Mesothelial cell of epicardium (in vitro differentiated cells): ENCODE measurements at regions not wholly inside any gene's neighbourhood (a gene's known extent, or its start where the extent isn't known, plus 50 kb on each side); places are given as distances from the start of the nearest gene placed in this dataset.
"Not testable (repeated sequence)": the region's sequence is repeated elsewhere in the genome, so short reads cannot be mapped to it uniquely, and the experiment has no call there.

Experiments
- DNase-seq, 2 experiments: peaks; one replicate each; pipeline ENCODE4 v3.0.0; 2021; ENCODE audit warnings: low spot score in 2 of 2; ENCODE audit not compliant: unreplicated experiment in 2 of 2
- H3K27ac Mint-ChIP-seq: 2 replicates; pipeline ENCODE4 v1.8.0; 2021; ENCODE audit warnings: mixed read lengths
- H3K27me3 Mint-ChIP-seq: 2 replicates; pipeline ENCODE4 v1.8.0; 2021; ENCODE audit warnings: low read depth, mixed read lengths
- H3K36me3 Mint-ChIP-seq: 2 replicates; pipeline ENCODE4 v1.8.0; 2021; ENCODE audit warnings: mixed read lengths
- H3K4me1 Mint-ChIP-seq: 2 replicates; pipeline ENCODE4 v1.8.0; 2021; ENCODE audit warnings: mixed read lengths
- H3K4me3 Mint-ChIP-seq: 2 replicates; pipeline ENCODE4 v1.8.0; 2021; ENCODE audit warnings: mild to moderate bottlenecking, moderate library complexity, mixed read lengths
- H3K9me3 Mint-ChIP-seq: 2 replicates; pipeline ENCODE4 v1.8.0; 2021; ENCODE audit warnings: mixed read lengths
- CTCF ChIP-seq: fragments of 200-600 bp; sonication (generic); IDR thresholded peaks from one replicate; pipeline ENCODE4 v1.5.0; 2021; ENCODE audit warnings: antibody characterized with exemption; ENCODE audit not compliant: unreplicated experiment

GRCh38 chr5:167381457-167381856 is 910.0 kb upstream of the WWC1 start:
- no peak for DNase-seq
- Mint-ChIP-seq H3K36me3 (no peaks in the 10 kb centered on the region), H3K4me1 (peaks cover 34% of the 10 kb centered on the region), H3K9me3 (peaks cover under 1% of the 10 kb centered on the region), H3K27ac (no peak overlapping the region), H3K27me3 (no peaks in the 10 kb centered on the region), H3K4me3 (no peak overlapping the region)
- TF ChIP-seq CTCF, result no peak

- DNase-seq, result no peak
- no peak for TF ChIP-seq CTCF
- no peak overlapping the region for H3K27ac Mint-ChIP-seq
- peaks cover 2% of the 10 kb centered on the region for H3K27me3 Mint-ChIP-seq
- H3K9me3 Mint-ChIP-seq, result peaks cover 19% of the 10 kb centered on the region
- H3K4me3 Mint-ChIP-seq, result no peak overlapping the region
- peaks cover 5% of the 10 kb centered on the region for H3K36me3 Mint-ChIP-seq
- peaks cover 2% of the 10 kb centered on the region for H3K4me1 Mint-ChIP-seq
Observed at GRCh38 chr5:167389537-167389936, 901.9 kb upstream of the WWC1 start.

GRCh38 chr5:167391286-167391685 is 900.2 kb upstream of the WWC1 start:
- not testable (repeated sequence) for DNase-seq, H3K4me1 Mint-ChIP-seq, H3K27me3 Mint-ChIP-seq, H3K27ac Mint-ChIP-seq, H3K4me3 Mint-ChIP-seq, H3K36me3 Mint-ChIP-seq
- peaks cover 28% of the 10 kb centered on the region for H3K9me3 Mint-ChIP-seq

- peaks cover 5% of the 10 kb centered on the region for H3K27me3 Mint-ChIP-seq
Observed at GRCh38 chr5:167392240-167392639, 899.2 kb upstream of the WWC1 start.

GRCh38 chr5:167393358-167393757 is 898.1 kb upstream of the WWC1 start:
- TF ChIP-seq CTCF, result no peak
- no peak for DNase-seq
- Mint-ChIP-seq H3K4me1 (peaks cover 2% of the 10 kb centered on the region), H3K27ac (no peak overlapping the region), H3K4me3 (no peak overlapping the region), H3K27me3 (peaks cover 3% of the 10 kb centered on the region), H3K9me3 (peaks cover 14% of the 10 kb centered on the region), H3K36me3 (no peaks in the 10 kb centered on the region)

More at GRCh38 chr5:167392240-167392639, 899.2 kb upstream of the WWC1 start:
- Mint-ChIP-seq H3K36me3 (peaks cover 2% of the 10 kb centered on the region), H3K4me1 (peaks cover 2% of the 10 kb centered on the region), H3K27ac (no peak overlapping the region), H3K4me3 (no peak overlapping the region), H3K9me3 (peaks cover 23% of the 10 kb centered on the region)
- DNase-seq, result no peak
- TF ChIP-seq CTCF, result no peak

- H3K9me3 Mint-ChIP-seq, result peaks cover 5% of the 10 kb centered on the region
Observed at GRCh38 chr5:167402671-167403070, 888.8 kb upstream of the WWC1 start.

More at GRCh38 chr5:167402671-167403070, 888.8 kb upstream of the WWC1 start:
- no peak for DNase-seq
- Mint-ChIP-seq H3K36me3 (no peaks in the 10 kb centered on the region), H3K27me3 (no peaks in the 10 kb centered on the region), H3K27ac (no peak overlapping the region), H3K4me1 (peaks cover 13% of the 10 kb centered on the region), H3K4me3 (no peak overlapping the region)
- TF ChIP-seq CTCF, result no peak
